IPS-20b (cell line): ENCODE measurements at regions not wholly inside any gene's neighbourhood (a gene's known extent, or its start where the extent isn't known, plus 50 kb on each side); places are given as distances from the start of the nearest gene placed in this dataset.

Experiments
- H3K27ac ChIP-seq: one replicate; pipeline ENCODE4 v1.5.1; 2013; ENCODE audit warnings: low read length
- H3K27me3 ChIP-seq: 2 replicates; pipeline ENCODE4 v1.6.1; 2013; ENCODE audit warnings: mild to moderate bottlenecking, low read length, inconsistent platforms; ENCODE audit not compliant: insufficient read depth
- H3K36me3 ChIP-seq: 2 replicates; pipeline ENCODE4 v1.6.1; 2013; ENCODE audit warnings: low read depth, mild to moderate bottlenecking, inconsistent platforms, low read length, moderate library complexity; ENCODE audit not compliant: insufficient read depth
- H3K4me1 ChIP-seq: 2 replicates; pipeline ENCODE4 v1.6.1; 2013; ENCODE audit warnings: mild to moderate bottlenecking, control low read depth, inconsistent platforms, low read length, moderate library complexity; ENCODE audit not compliant: insufficient read depth
- H3K4me3 ChIP-seq: 2 replicates; pipeline ENCODE4 v1.5.1; 2013; ENCODE audit warnings: mild to moderate bottlenecking, low read length, inconsistent platforms
- H3K9ac ChIP-seq: 2 replicates; pipeline ENCODE4 v1.6.1; 2013; ENCODE audit warnings: low read depth, mild to moderate bottlenecking, inconsistent platforms, low read length, moderate library complexity
- H3K9me3 ChIP-seq: 2 replicates; pipeline ENCODE4 v1.6.1; 2013; ENCODE audit warnings: mild to moderate bottlenecking, low read depth, low read length, inconsistent platforms; ENCODE audit not compliant: insufficient read depth

- Histone ChIP-seq H3K4me3 (no peak overlapping the region), H3K27me3 (no peaks in the 10 kb centered on the region), H3K9me3 (no peaks in the 10 kb centered on the region), H3K27ac (no peak overlapping the region), H3K4me1 (no peaks in the 10 kb centered on the region), H3K9ac (no peak overlapping the region), H3K36me3 (no peaks in the 10 kb centered on the region)
These were observed 223.7 kb upstream of the ADAMTS5 start for GRCh38 chr21:27190601-27191000.

GRCh38 chr21:27189870-27190269, 223.0 kb upstream of the ADAMTS5 start:
- H3K36me3 ChIP-seq, result no peaks in the 10 kb centered on the region
- no peaks in the 10 kb centered on the region for H3K27me3 ChIP-seq
- H3K4me3 ChIP-seq, result no peak overlapping the region
- no peaks in the 10 kb centered on the region for H3K9me3 ChIP-seq
- H3K9ac ChIP-seq, result no peak overlapping the region
- no peak overlapping the region for H3K27ac ChIP-seq
- H3K4me1 ChIP-seq, result no peaks in the 10 kb centered on the region

- no peaks in the 10 kb centered on the region for H3K36me3 ChIP-seq
- no peak overlapping the region for H3K4me3 ChIP-seq
- H3K27ac ChIP-seq, result no peak overlapping the region
These were observed 206.2 kb upstream of the ADAMTS5 start for GRCh38 chr21:27173053-27173452.

GRCh38 chr21:27171707-27172106, 204.8 kb upstream of the ADAMTS5 start:
- H3K9me3 ChIP-seq, result no peaks in the 10 kb centered on the region
- H3K4me3 ChIP-seq, result no peak overlapping the region
- H3K27me3 ChIP-seq, result no peaks in the 10 kb centered on the region
- H3K27ac ChIP-seq, result no peak overlapping the region
- no peak overlapping the region for H3K9ac ChIP-seq
- no peaks in the 10 kb centered on the region for H3K36me3 ChIP-seq
- no peaks in the 10 kb centered on the region for H3K4me1 ChIP-seq

More at GRCh38 chr21:27173053-27173452, 206.2 kb upstream of the ADAMTS5 start:
- no peak overlapping the region for H3K9ac ChIP-seq
- no peaks in the 10 kb centered on the region for H3K27me3 ChIP-seq
- H3K4me1 ChIP-seq, result no peaks in the 10 kb centered on the region
- H3K9me3 ChIP-seq, result no peaks in the 10 kb centered on the region

GRCh38 chr21:27168084-27168483, 201.2 kb upstream of the ADAMTS5 start:
- Histone ChIP-seq H3K27me3 (no peaks in the 10 kb centered on the region), H3K36me3 (no peaks in the 10 kb centered on the region), H3K4me3 (no peak overlapping the region), H3K4me1 (no peaks in the 10 kb centered on the region), H3K27ac (no peak overlapping the region), H3K9ac (no peak overlapping the region), H3K9me3 (no peaks in the 10 kb centered on the region)

- H3K9ac ChIP-seq, result no peak overlapping the region
- no peak overlapping the region for H3K4me3 ChIP-seq
- H3K27me3 ChIP-seq, result no peaks in the 10 kb centered on the region
- no peaks in the 10 kb centered on the region for H3K4me1 ChIP-seq
- no peak overlapping the region for H3K27ac ChIP-seq
- H3K9me3 ChIP-seq, result no peaks in the 10 kb centered on the region
- no peaks in the 10 kb centered on the region for H3K36me3 ChIP-seq
These were observed 197.6 kb upstream of the ADAMTS5 start for GRCh38 chr21:27164208-27165177.

GRCh38 chr21:27158967-27159366, 192.1 kb upstream of the ADAMTS5 start:
- Histone ChIP-seq H3K4me1 (no peaks in the 10 kb centered on the region), H3K9ac (no peak overlapping the region), H3K27ac (no peak overlapping the region), H3K36me3 (no peaks in the 10 kb centered on the region), H3K9me3 (no peaks in the 10 kb centered on the region), H3K27me3 (no peaks in the 10 kb centered on the region), H3K4me3 (no peak overlapping the region)

GRCh38 chr21:27157097-27157496, 190.2 kb upstream of the ADAMTS5 start:
- Histone ChIP-seq H3K36me3 (no peaks in the 10 kb centered on the region), H3K9ac (no peak overlapping the region), H3K4me1 (no peaks in the 10 kb centered on the region), H3K27me3 (no peaks in the 10 kb centered on the region), H3K27ac (no peak overlapping the region), H3K9me3 (no peaks in the 10 kb centered on the region), H3K4me3 (no peak overlapping the region)

- no peak overlapping the region for H3K9ac ChIP-seq
- H3K27me3 ChIP-seq, result no peaks in the 10 kb centered on the region
- H3K27ac ChIP-seq, result no peak overlapping the region
- no peaks in the 10 kb centered on the region for H3K4me1 ChIP-seq
- no peaks in the 10 kb centered on the region for H3K36me3 ChIP-seq
- no peaks in the 10 kb centered on the region for H3K9me3 ChIP-seq
- H3K4me3 ChIP-seq, result no peak overlapping the region
These were observed 189.8 kb upstream of the ADAMTS5 start for GRCh38 chr21:27156666-27157065.

GRCh38 chr21:27155130-27155500, 188.2 kb upstream of the ADAMTS5 start:
- no peaks in the 10 kb centered on the region for H3K4me1 ChIP-seq
- no peak overlapping the region for H3K4me3 ChIP-seq
- H3K9me3 ChIP-seq, result no peaks in the 10 kb centered on the region
- no peaks in the 10 kb centered on the region for H3K36me3 ChIP-seq
- H3K27ac ChIP-seq, result no peak overlapping the region
- no peak overlapping the region for H3K9ac ChIP-seq
- no peaks in the 10 kb centered on the region for H3K27me3 ChIP-seq

GRCh38 chr21:27154451-27155129, 187.7 kb upstream of the ADAMTS5 start:
- no peak overlapping the region for H3K27ac ChIP-seq
- no peaks in the 10 kb centered on the region for H3K9me3 ChIP-seq
- H3K4me3 ChIP-seq, result no peak overlapping the region
- H3K9ac ChIP-seq, result no peak overlapping the region
- no peaks in the 10 kb centered on the region for H3K27me3 ChIP-seq
- no peaks in the 10 kb centered on the region for H3K36me3 ChIP-seq
- no peaks in the 10 kb centered on the region for H3K4me1 ChIP-seq

- Histone ChIP-seq H3K4me3 (no peak overlapping the region), H3K36me3 (no peaks in the 10 kb centered on the region), H3K27me3 (no peaks in the 10 kb centered on the region), H3K9ac (no peak overlapping the region), H3K4me1 (no peaks in the 10 kb centered on the region), H3K27ac (no peak overlapping the region), H3K9me3 (peaks cover 4% of the 10 kb centered on the region; the same call in 1 of the 2 replicates)
These were observed 186.1 kb upstream of the ADAMTS5 start for GRCh38 chr21:27152996-27153395.
